B cell (primary cell): ENCODE measurements at regions not wholly inside any gene's neighbourhood (a gene's known extent, or its start where the extent isn't known, plus 50 kb on each side); places are given as distances from the start of the nearest gene placed in this dataset.

Experiments
- ATAC-seq: fragments of 200-7000 bp; cut with Tn5 transposase; one replicate; pipeline ENCODE4 v1.10.0; 2021; ENCODE audit warnings: low read depth, mild to moderate bottlenecking, moderate number of reproducible peaks, moderate library complexity
- CTCF ChIA-PET: fragments of 350-600 bp; sonication (Branson Sonifier 250); formaldehyde crosslinking; loops from one replicate; lab custom pipeline; 2021; ENCODE audit warnings: antibody characterized with exemption, inconsistent platforms; lab: Charles Lee
- POLR2A ChIA-PET: fragments of 350-600 bp; sonication (Branson Sonifier 250); formaldehyde crosslinking; loops from one replicate; lab custom pipeline; 2021; ENCODE audit warnings: antibody characterized with exemption; lab: Charles Lee
- DNase-seq: peaks from one replicate; pipeline ENCODE4 v3.0.0; 2013
- H2AFZ ChIP-seq: 2 replicates; pipeline ENCODE4 v1.6.1; 2012; ENCODE audit warnings: mild to moderate bottlenecking, low read depth, low read length; ENCODE audit not compliant: insufficient read depth, poor library complexity, severe bottlenecking
- H3K27ac ChIP-seq, 2 donors: 1 replicate in 1 of 2; 2 replicates in 1 of 2; pipeline ENCODE4 v1.5.1; 2012 to 2013; ENCODE audit warnings: low read length in 2 of 2, mild to moderate bottlenecking in 2 of 2, moderate library complexity in 1 of 2
- H3K27me3 ChIP-seq, 4 experiments: fragments of 200-600 bp in 1 of 4; sonication (generic) in 1 of 4; replicated peaks in 1 of 4; 1 replicate in 2 of 4; 2 replicates in 2 of 4; pipeline versions ENCODE4 v1.6.1 to v1.7.0; 2013 to 2016; ENCODE audit warnings: low read length in 3 of 4, mild to moderate bottlenecking in 2 of 4, mixed read lengths in 1 of 4, moderate library complexity in 1 of 4; ENCODE audit not compliant: insufficient read depth in 4 of 4, control insufficient read depth in 3 of 4; ENCODE audit errors: control extremely low read depth in 1 of 4
- H3K36me3 ChIP-seq, 2 experiments: replicated peaks in 1 of 2; 1 replicate in 1 of 2; 2 replicates in 1 of 2; pipeline versions ENCODE4 v1.6.1 to v1.7.1; 2013; ENCODE audit warnings: low read length in 1 of 2; ENCODE audit not compliant: insufficient read depth in 2 of 2, control insufficient read depth in 1 of 2; ENCODE audit errors: control extremely low read depth in 1 of 2, extremely low read depth in 1 of 2
- H3K4me1 ChIP-seq, 2 donors: fragments of 200-600 bp in 1 of 2; sonication (generic) in 1 of 2; 1 replicate in 1 of 2; 2 replicates in 1 of 2; pipeline versions ENCODE4 v1.5.1 to v1.6.1; 2013 to 2017; ENCODE audit warnings: low read length in 2 of 2; ENCODE audit not compliant: control insufficient read depth in 2 of 2, insufficient read depth in 2 of 2
- H3K4me2 ChIP-seq: replicated peaks from 2 replicates; pipeline ENCODE3; 2012; ENCODE audit warnings: mild to moderate bottlenecking, low read depth, low read length; ENCODE audit not compliant: poor library complexity, severe bottlenecking
- H3K4me3 ChIP-seq, 5 experiments: fragments of 200-600 bp in 1 of 5; sonication (generic) in 1 of 5; 1 replicate in 3 of 5; 2 replicates in 2 of 5; pipeline versions ENCODE4 v1.5.1 to v1.7.0; 2011 to 2016; ENCODE audit warnings: low read length in 4 of 5, mild to moderate bottlenecking in 4 of 5, low read depth in 2 of 5, control low read depth in 1 of 5, moderate library complexity in 1 of 5; ENCODE audit not compliant: insufficient read depth in 1 of 5; ENCODE audit errors: control extremely low read depth in 1 of 5, extremely low read depth in 1 of 5
- H3K79me2 ChIP-seq: fragments of 200-600 bp; sonication (generic); one replicate; pipeline ENCODE4 v1.6.0; 2016; ENCODE audit warnings: low read length; ENCODE audit not compliant: control insufficient read depth, insufficient read depth
- H3K9ac ChIP-seq: fragments of 200-600 bp; sonication (generic); 2 replicates; pipeline ENCODE4 v1.6.1; 2017; ENCODE audit warnings: mild to moderate bottlenecking, low read length, moderate library complexity
- H3K9me3 ChIP-seq, 3 donors: one replicate each; pipeline versions ENCODE4 v1.6.1 to v1.7.1; 2013; ENCODE audit warnings: low read length in 2 of 3; ENCODE audit not compliant: control insufficient read depth in 2 of 3, insufficient read depth in 1 of 3; ENCODE audit errors: control extremely low read depth in 1 of 3
- H4K20me1 ChIP-seq: 2 replicates; pipeline ENCODE4 v1.6.0; 2012; ENCODE audit warnings: mild to moderate bottlenecking, low read length; ENCODE audit not compliant: insufficient read depth, control insufficient read depth, poor library complexity, severe bottlenecking
- H3K27ac Mint-ChIP-seq: one replicate; pipeline ENCODE4 v1.8.0; 2021; ENCODE audit warnings: mixed read lengths
- H3K27me3 Mint-ChIP-seq: one replicate; pipeline ENCODE4 v1.8.0; 2021; ENCODE audit warnings: mixed read lengths
- H3K4me1 Mint-ChIP-seq: one replicate; pipeline ENCODE4 v1.8.0; 2021; ENCODE audit warnings: mixed read lengths
- H3K4me3 Mint-ChIP-seq: one replicate; pipeline ENCODE4 v1.8.0; 2021; ENCODE audit warnings: mixed read lengths
- H3K9me3 Mint-ChIP-seq: one replicate; pipeline ENCODE4 v1.8.0; 2022; ENCODE audit warnings: mixed read lengths; ENCODE audit not compliant: insufficient read depth
- EZH2 ChIP-seq: IDR thresholded peaks from 2 replicates; pipeline ENCODE4 v1.6.1; 2012; ENCODE audit warnings: borderline replicate concordance, low read depth, mild to moderate bottlenecking, moderate library complexity, low read length; ENCODE audit not compliant: insufficient read depth, poor library complexity, severe bottlenecking
- WGBS: methylation state at CpG from one replicate; pipeline ENCODE4 v1.1.5; 2013; ENCODE audit warnings: missing lambda C conversion rate; ENCODE audit not compliant: insufficient coverage; 5-methylcytosine and 5-hydroxymethylcytosine counted together
- intact Hi-C: fragments of 100-400 bp; cut with micrococcal nuclease; formaldehyde crosslinking; loops from one replicate; pipeline ENCODE4 v1.10.0; 2022
- TF ChIP-seq, protein P1 (sequence below): fragments of 200-600 bp; IDR thresholded peaks from one replicate; pipeline ENCODE4 v1.8.0; 2022; ENCODE audit warnings: antibody characterized with exemption, mild to moderate bottlenecking

DNA sequence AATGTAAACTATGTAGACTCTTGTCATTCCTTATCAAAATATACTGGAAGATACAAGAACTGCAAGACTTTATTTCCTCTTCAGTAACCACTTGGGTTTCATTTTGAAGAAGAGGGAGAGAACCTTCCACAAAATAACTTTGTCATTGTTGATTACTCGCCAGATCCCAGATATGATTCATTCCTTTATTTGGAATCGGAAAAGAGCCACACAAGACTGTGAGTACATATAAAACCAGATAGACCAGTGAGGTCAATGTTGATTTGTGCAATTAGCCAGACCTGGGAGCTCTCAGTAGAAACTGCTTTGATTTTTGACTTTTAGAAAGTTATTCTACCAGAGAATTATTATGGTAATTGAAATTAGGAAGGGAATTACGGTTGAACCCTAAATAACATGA, 146.1 kb downstream of the TMEM167A start:
- Histone ChIP-seq H3K4me1 (no peaks in the 10 kb centered on the region), H3K79me2 (no peaks in the 10 kb centered on the region), H3K9me3 (no peaks in the 10 kb centered on the region), H3K9ac (no peak overlapping the region), H3K27me3 (no peaks in the 10 kb centered on the region), H4K20me1 (no peaks in the 10 kb centered on the region), H2AFZ (no peak overlapping the region), H3K4me2 (no peak overlapping the region), H3K4me3 (no peak overlapping the region), H3K36me3 (no peaks in the 10 kb centered on the region), H3K27ac (no peak overlapping the region)
- intact Hi-C loops, result no loop called here
- no peak for ATAC-seq
- no peaks in the 10 kb centered on the region for H3K27me3 Mint-ChIP-seq
- CTCF ChIA-PET, result no interaction called here
- no peak for TF ChIP-seq EZH2
- TF ChIP-seq, protein P1, sequence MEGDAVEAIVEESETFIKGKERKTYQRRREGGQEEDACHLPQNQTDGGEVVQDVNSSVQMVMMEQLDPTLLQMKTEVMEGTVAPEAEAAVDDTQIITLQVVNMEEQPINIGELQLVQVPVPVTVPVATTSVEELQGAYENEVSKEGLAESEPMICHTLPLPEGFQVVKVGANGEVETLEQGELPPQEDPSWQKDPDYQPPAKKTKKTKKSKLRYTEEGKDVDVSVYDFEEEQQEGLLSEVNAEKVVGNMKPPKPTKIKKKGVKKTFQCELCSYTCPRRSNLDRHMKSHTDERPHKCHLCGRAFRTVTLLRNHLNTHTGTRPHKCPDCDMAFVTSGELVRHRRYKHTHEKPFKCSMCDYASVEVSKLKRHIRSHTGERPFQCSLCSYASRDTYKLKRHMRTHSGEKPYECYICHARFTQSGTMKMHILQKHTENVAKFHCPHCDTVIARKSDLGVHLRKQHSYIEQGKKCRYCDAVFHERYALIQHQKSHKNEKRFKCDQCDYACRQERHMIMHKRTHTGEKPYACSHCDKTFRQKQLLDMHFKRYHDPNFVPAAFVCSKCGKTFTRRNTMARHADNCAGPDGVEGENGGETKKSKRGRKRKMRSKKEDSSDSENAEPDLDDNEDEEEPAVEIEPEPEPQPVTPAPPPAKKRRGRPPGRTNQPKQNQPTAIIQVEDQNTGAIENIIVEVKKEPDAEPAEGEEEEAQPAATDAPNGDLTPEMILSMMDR, result no peak
- no peak overlapping the region for H3K27ac Mint-ChIP-seq
- H3K4me3 Mint-ChIP-seq, result no peak overlapping the region
- POLR2A ChIA-PET, result no interaction called here
- no peaks in the 10 kb centered on the region for H3K9me3 Mint-ChIP-seq
- no peaks in the 10 kb centered on the region for H3K4me1 Mint-ChIP-seq
- no peak for DNase-seq
- 67% methylated on average over 1 of the region's 3 CpGs for WGBS

DNA sequence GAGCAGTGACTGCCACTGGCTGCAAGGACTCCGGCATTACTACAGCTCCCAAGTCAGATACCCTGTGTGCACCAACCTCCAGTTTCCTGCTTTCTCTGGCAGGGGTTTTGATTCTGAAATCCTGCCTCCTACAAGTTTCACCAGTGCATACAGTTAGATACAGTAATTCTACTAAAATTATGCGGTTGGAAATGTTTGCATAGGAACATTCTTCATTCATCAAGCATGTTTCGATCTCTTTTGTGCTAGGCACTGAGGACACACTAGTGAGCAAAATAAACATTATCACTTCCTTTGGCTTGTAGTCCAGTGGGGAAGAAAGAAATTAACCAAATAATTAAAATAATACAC, 152.2 kb downstream of the TMEM167A start:
- Mint-ChIP-seq H3K9me3 (no peaks in the 10 kb centered on the region), H3K4me3 (no peak overlapping the region), H3K4me1 (no peaks in the 10 kb centered on the region), H3K27ac (no peak overlapping the region), H3K27me3 (no peaks in the 10 kb centered on the region)
- no peaks in the 10 kb centered on the region for H3K4me1 ChIP-seq
- ChIA-PET POLR2A (no interaction called here), CTCF (no interaction called here)
- H3K36me3 ChIP-seq, result no peaks in the 10 kb centered on the region
- WGBS, result 100% methylated on average over 1 of the region's 3 CpGs
- DNase-seq, result no peak
- no peak overlapping the region for H3K27ac ChIP-seq
- H4K20me1 ChIP-seq, result no peaks in the 10 kb centered on the region
- H3K4me3 ChIP-seq, result no peak overlapping the region
- TF ChIP-seq EZH2, result no peak
- TF ChIP-seq, protein P1, result no peak
- no peak overlapping the region for H3K4me2 ChIP-seq
- no peak for ATAC-seq
- H3K9ac ChIP-seq, result no peak overlapping the region
- no peaks in the 10 kb centered on the region for H3K79me2 ChIP-seq
- H3K27me3 ChIP-seq, result no peaks in the 10 kb centered on the region
- H2AFZ ChIP-seq, result no peak overlapping the region
- no peaks in the 10 kb centered on the region for H3K9me3 ChIP-seq
- intact Hi-C loops, result no loop called here
